Endothelial cell of umbilical vein (primary cell): ENCODE measurements at regions not wholly inside any gene's neighbourhood (a gene's known extent, or its start where the extent isn't known, plus 50 kb on each side); places are given as distances from the start of the nearest gene placed in this dataset.

Source experiments
- CTCF ChIP-seq, 2 donors: IDR thresholded peaks; 1 replicate in 1 of 2; 2 replicates in 1 of 2; pipeline ENCODE4 v1.5.1; 2011; ENCODE audit warnings: low read length in 2 of 2, mild to moderate bottlenecking in 2 of 2, moderate library complexity in 2 of 2, control low read depth in 1 of 2, inconsistent platforms in 1 of 2, low read depth in 1 of 2; ENCODE audit not compliant: insufficient read depth in 1 of 2; ENCODE audit errors: extremely low read depth in 1 of 2
- MYC ChIP-seq: IDR thresholded peaks from one replicate; pipeline ENCODE4 v1.6.1; 2011; ENCODE audit warnings: mild to moderate bottlenecking, low read depth, low read length
- POLR2A ChIP-seq: IDR thresholded peaks from 2 replicates; pipeline ENCODE4 v1.6.1; 2012; ENCODE audit warnings: low read depth, mild to moderate bottlenecking, control low read depth, low read length

DNA sequence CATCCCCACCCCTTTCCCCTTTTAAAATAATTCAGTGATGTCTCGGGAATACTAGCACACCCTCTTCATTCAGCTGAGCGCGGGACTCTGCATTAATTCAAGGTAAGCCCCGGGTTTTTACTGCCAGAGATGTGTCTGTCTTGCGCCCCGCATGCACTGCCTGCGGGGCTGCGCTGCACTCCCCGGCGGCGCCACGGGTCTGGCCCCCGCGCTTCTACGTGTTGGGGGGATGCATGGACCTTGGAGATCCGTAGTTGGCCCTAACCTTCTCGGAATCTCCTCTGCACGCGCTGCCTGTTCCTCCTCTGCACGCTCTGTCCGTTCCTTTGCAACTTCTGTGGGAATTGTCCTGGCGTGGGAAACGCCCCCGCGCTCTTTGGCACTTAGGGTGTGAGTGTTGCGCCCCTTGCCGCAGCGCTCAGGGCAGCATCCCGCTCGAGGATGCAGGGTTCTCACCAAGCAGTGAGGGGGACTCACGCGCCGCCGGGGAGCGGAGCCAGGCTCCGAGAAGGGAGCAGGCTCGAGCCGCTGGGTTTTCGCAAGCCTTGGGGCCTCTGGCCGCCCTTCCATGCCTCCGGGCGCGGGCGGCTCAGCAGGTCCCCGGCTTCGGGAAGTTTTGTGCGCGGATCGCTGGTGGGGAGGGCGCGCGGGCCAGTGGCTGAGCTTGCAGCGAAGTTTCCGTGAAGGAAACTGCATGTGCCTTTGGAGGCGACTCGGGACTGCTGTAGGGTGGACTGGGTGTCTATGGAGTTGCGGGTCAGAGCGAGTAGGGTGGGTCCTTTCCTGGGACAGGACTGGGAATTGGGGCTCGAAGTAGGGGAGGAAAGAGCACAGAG lies 165.1 kb upstream of the CACNA1E start:
- no peak for TF ChIP-seq CTCF (IDR thresholded peaks at IDR 0.05; ENCODE audit: extremely low read depth in 1 of 2, insufficient read depth in 1 of 2, low read depth in 1 of 2, low read length in 2 of 2)
- TF ChIP-seq MYC = no peak
- TF ChIP-seq POLR2A = no peak
